B cell (primary cell): ENCODE measurements at regions not wholly inside any gene's neighbourhood (a gene's known extent, or its start where the extent isn't known, plus 50 kb on each side); places are given as distances from the start of the nearest gene placed in this dataset.

ENCODE experiments used
- CTCF ChIP-seq: fragments of 200-600 bp; IDR thresholded peaks from one replicate; pipeline ENCODE4 v1.8.0; 2022; ENCODE audit warnings: antibody characterized with exemption, mild to moderate bottlenecking
- EZH2 ChIP-seq: IDR thresholded peaks from 2 replicates; pipeline ENCODE4 v1.6.1; 2012; ENCODE audit warnings: borderline replicate concordance, low read depth, mild to moderate bottlenecking, moderate library complexity, low read length; ENCODE audit not compliant: insufficient read depth, poor library complexity, severe bottlenecking

DNA sequence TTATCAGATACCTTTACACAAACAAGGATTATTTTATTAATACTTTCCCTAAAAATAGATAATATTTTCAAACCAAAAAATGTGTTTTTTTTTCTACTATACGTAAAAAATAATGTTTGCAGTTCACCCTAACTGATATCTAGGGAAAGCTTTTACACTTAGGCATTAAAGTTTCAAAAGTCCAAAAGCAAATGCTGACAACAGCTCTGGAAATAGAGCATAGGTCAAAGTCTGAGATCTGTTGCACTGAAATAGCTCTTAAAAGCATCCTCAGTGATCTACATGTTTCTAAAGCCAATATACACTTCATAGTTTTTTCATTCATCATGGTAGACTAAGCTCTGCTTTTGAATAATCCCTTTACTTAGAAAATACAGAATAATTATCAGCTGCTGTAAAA is 222.8 kb downstream of the TRAM1L1 start:
- no peak for TF ChIP-seq CTCF
- TF ChIP-seq EZH2: no peak
